HG03354 (cell line): ENCODE measurements at regions not wholly inside any gene's neighbourhood (a gene's known extent, or its start where the extent isn't known, plus 50 kb on each side); places are given as distances from the start of the nearest gene placed in this dataset.
"Not testable (repeated sequence)": the region's sequence is repeated elsewhere in the genome, so short reads cannot be mapped to it uniquely, and the experiment has no call there.

ENCODE experiments used
- ATAC-seq: cut with Tn5 transposase; IDR thresholded peaks from one replicate; pipeline ENCODE4 v1.9.1; 2021; ENCODE audit warnings: mild to moderate bottlenecking; ENCODE audit not compliant: unreplicated experiment, poor library complexity, severe bottlenecking

- no peak for ATAC-seq
Measured at GRCh38 chr2:9707611-9708160, 76.9 kb upstream of the YWHAQ start.

- no peak for ATAC-seq
Measured at GRCh38 chr2:9708683-9709538, 78.1 kb upstream of the YWHAQ start.

GRCh38 chr2:9709539-9710285 is 78.9 kb upstream of the YWHAQ start:
- ATAC-seq, result no peak

- ATAC-seq, result no peak
Measured at GRCh38 chr2:9710311-9710710, 79.5 kb upstream of the YWHAQ start.

- ATAC-seq, result no peak
Measured at GRCh38 chr2:9712263-9712662, 81.5 kb upstream of the YWHAQ start.

- ATAC-seq, result no peak
Measured at GRCh38 chr2:9714630-9715214, 83.9 kb upstream of the YWHAQ start.

- ATAC-seq, result no peak
Measured at GRCh38 chr2:9715238-9715637, 84.4 kb upstream of the YWHAQ start.

GRCh38 chr2:9717886-9718451 is 87.2 kb upstream of the YWHAQ start:
- ATAC-seq, result no peak

GRCh38 chr2:9720352-9721093 is 89.7 kb upstream of the YWHAQ start:
- ATAC-seq, result no peak

GRCh38 chr2:9721344-9721743 is 90.5 kb upstream of the YWHAQ start:
- ATAC-seq, result no peak

- no peak for ATAC-seq
Measured at GRCh38 chr2:9722451-9722850, 91.7 kb upstream of the YWHAQ start.

GRCh38 chr2:9724565-9724964 is 93.8 kb upstream of the YWHAQ start:
- no peak for ATAC-seq

GRCh38 chr2:9725106-9725505 is 94.3 kb upstream of the YWHAQ start:
- no peak for ATAC-seq

GRCh38 chr2:9726016-9726415 is 95.2 kb upstream of the YWHAQ start:
- not testable (repeated sequence) for ATAC-seq

GRCh38 chr2:9730523-9730922 is 99.7 kb upstream of the YWHAQ start:
- not testable (repeated sequence) for ATAC-seq

GRCh38 chr2:9732824-9733223 is 102.0 kb upstream of the YWHAQ start:
- ATAC-seq, result no peak

GRCh38 chr2:9734308-9734707 is 103.5 kb upstream of the YWHAQ start:
- no peak for ATAC-seq

GRCh38 chr2:9735335-9735734 is 104.5 kb upstream of the YWHAQ start:
- ATAC-seq, result no peak

- ATAC-seq, result no peak
Measured at GRCh38 chr2:9736021-9736420, 105.2 kb upstream of the YWHAQ start.
